ENCODE measurements at regions not wholly inside any gene's neighbourhood (a gene's known extent, or its start where the extent isn't known, plus 50 kb on each side); places are given as distances from the start of the nearest gene placed in this dataset.

- no peak for DNase-seq
These were observed 79.1 kb downstream of the TRIB2 start for GRCh38 chr2:12795851-12796250.

DNA sequence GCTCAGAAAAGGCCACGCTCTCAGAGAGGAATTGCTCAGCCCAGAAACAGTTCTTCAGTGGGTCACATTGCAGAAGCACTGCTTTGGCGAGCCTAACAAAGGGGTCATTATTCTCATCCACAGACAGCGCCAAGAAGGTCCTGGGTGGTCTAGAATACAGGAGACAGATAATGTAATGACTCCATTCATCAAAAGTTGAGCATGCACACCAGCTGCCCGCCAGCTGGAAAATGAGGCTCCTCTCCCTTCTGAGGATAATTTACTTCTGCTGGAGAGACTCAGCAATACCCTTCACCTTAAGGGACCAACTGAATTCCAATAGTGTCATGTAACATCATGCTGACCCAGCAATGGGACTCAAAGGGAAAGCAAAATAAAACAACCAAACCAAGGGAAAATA lies 79.9 kb downstream of the TRIB2 start:
- DNase-seq = no peak

- DNase-seq = no peak
These were observed 81.1 kb downstream of the TRIB2 start for GRCh38 chr2:12797815-12798214.

- DNase-seq = no peak
These were observed 86.9 kb downstream of the TRIB2 start for GRCh38 chr2:12803607-12804006.

- DNase-seq = no peak
These were observed 87.5 kb downstream of the TRIB2 start for GRCh38 chr2:12804091-12804856.

- no peak for DNase-seq
These were observed 88.3 kb downstream of the TRIB2 start for GRCh38 chr2:12805033-12805432.

GRCh38 chr2:12806549-12807242 lies 90.0 kb downstream of the TRIB2 start:
- DNase-seq = no peak

GRCh38 chr2:12807907-12808810 lies 91.4 kb downstream of the TRIB2 start:
- no peak for DNase-seq

DNA sequence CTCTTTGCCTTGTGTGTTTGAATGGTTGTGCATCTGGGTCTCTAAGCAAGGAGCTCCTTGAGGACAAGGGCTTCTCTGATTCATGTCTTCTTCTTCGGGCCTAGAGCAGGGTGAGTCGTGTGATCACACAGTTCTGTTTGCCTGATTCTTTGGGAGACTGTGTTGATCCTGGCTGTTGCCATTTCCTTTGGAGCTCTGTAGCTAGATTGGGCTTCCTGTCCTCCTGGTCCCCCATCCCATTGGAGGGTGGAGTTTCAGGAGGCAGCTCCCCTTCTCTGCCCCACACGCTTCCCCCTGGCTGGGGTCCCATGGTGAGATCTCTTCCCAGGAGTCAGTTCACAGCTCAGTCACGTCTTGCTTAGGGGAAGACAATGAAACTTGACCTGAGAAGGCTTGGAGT lies 92.8 kb downstream of the TRIB2 start:
- DNase-seq = no peak

GRCh38 chr2:12811916-12812315 lies 95.2 kb downstream of the TRIB2 start:
- no peak for DNase-seq

GRCh38 chr2:12813166-12813565 lies 96.4 kb downstream of the TRIB2 start:
- no peak for DNase-seq

GRCh38 chr2:12816379-12817306 lies 99.9 kb downstream of the TRIB2 start:
- no peak for DNase-seq

GRCh38 chr2:12817870-12818269 lies 101.1 kb downstream of the TRIB2 start:
- DNase-seq = no peak

GRCh38 chr2:12818416-12819102 lies 101.8 kb downstream of the TRIB2 start:
- DNase-seq = no peak

GRCh38 chr2:12819103-12819475 lies 102.4 kb downstream of the TRIB2 start:
- DNase-seq = no peak

- DNase-seq = no peak
These were observed 103.0 kb downstream of the TRIB2 start for GRCh38 chr2:12819721-12820120.

DNA sequence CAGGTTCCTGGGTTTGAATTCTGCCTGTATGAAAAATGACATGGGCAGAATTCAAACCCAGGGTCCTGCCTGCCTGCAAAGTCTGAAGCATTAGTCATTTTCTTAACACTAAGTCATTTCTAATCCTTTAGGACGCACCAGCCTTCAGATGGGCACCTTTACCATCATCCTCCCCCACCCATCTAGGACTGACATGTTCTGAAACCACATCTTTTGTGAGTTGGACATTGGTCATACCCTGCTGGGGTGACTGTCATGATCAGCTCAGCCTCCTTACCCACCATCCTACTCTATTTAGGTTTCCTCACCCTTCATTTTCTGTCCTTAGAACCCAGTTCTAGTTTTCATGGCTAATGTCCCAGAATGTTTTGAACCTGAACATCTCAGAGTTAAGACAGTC lies 104.9 kb downstream of the TRIB2 start:
- no peak for DNase-seq

GRCh38 chr2:12824351-12824777 lies 107.6 kb downstream of the TRIB2 start:
- no peak for DNase-seq

DNA sequence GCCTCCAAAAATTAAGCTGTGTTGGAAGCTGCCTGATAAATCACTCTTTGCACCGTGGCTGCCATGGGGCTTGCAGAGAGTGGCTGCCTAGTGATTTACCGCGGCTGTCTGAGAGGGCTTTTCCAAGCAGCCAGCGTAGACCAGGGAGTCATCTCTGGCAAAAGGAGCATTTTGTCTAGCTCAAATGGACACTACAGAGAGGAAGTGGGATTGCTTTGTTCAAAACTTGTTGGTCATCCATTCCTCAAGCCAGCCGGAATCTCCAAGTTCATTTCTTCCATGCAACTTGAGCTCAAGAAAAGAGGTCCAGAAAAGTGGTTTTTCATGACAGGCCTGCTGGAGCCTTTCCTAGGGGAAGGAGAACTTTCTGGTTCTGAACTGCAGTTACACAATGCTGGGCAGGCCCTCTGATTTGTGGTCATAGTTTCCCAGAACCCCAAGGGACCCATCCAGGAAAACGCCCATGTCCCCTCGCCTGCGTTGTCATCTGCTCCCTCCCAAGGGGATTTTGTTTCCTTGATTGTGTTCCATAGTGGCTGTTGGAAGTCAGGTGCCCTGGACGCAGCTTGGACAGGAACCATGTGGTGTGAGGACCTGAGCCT lies 108.1 kb downstream of the TRIB2 start:
- DNase-seq = no peak

- DNase-seq = no peak
These were observed 110.0 kb downstream of the TRIB2 start for GRCh38 chr2:12826781-12827180.

- no peak for DNase-seq
These were observed 111.0 kb downstream of the TRIB2 start for GRCh38 chr2:12827721-12828120.

Data from activated T-cell treated with anti-CD3 and anti-CD28 coated beads, Interleukin-2, amount 50 U/mL, for 1 hour (primary cell).